ENCODE measurements at regions not wholly inside any gene's neighbourhood (a gene's known extent, or its start where the extent isn't known, plus 50 kb on each side); places are given as distances from the start of the nearest gene placed in this dataset.

DNA sequence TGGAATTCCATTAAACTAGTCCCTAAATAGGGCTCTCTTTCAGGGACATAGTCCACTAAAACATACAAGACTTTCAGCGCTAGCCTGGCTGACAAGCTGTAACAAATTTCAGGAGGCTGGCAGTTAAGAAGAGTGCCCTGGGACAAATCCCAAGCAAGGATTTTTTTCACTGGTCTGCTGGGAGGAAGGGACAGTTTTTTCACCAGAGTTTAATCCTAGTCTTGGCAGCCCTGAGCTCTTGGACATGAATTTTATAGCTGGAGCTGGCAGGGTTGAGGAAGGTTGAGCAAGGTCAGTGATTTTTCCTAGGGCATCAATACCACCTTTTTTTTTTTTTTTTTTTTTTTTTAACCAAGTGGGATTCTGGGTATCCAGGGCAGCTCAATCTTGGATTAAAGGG lies 184.4 kb downstream of the SH2D1A start:
- Histone ChIP-seq H3K9me3 (replicated peaks in 1 of 2; ENCODE audit: control insufficient read depth in 2 of 2, insufficient read depth in 1 of 2, low read depth in 1 of 2, low read length in 2 of 2) (no peaks in the 10 kb centered on the region), H3K18ac (ENCODE audit: low read length) (no peak overlapping the region), H2BK12ac (ENCODE audit: low read length) (no peak overlapping the region), H3K79me1 (ENCODE audit: low read depth, low read length) (no peaks in the 10 kb centered on the region), H2AK5ac (ENCODE audit: low read depth, low read length) (no peak overlapping the region), H3K36me3 (replicated peaks in 1 of 2; ENCODE audit: control insufficient read depth in 2 of 2, insufficient read depth in 2 of 2, low read length in 2 of 2) (no peaks in the 10 kb centered on the region), H3K27me3 (ENCODE audit: control insufficient read depth in 3 of 3, insufficient read depth in 3 of 3, low read depth in 1 of 3, low read length in 3 of 3) (no peaks in the 10 kb centered on the region), H2BK5ac (ENCODE audit: low read length) (no peak overlapping the region), H3K4me3 (ENCODE audit: low read length in 2 of 2) (no peak overlapping the region), H3K27ac (replicated peaks; ENCODE audit: low read length) (no peak overlapping the region), H3K4ac (ENCODE audit: low read length) (no peak overlapping the region), H3K4me2 (ENCODE audit: insufficient read depth, low read length, poor library complexity, severe bottlenecking) (no peak overlapping the region), H4K91ac (ENCODE audit: low read depth, low read length, poor library complexity) (no peak overlapping the region), H3K9ac (ENCODE audit: low read depth, low read length, poor library complexity) (no peak overlapping the region), H2AFZ (ENCODE audit: low read length) (no peak overlapping the region), H2BK120ac (ENCODE audit: low read depth, low read length) (no peak overlapping the region), H2BK15ac (ENCODE audit: low read length) (no peak overlapping the region), H4K8ac (ENCODE audit: low read depth, low read length) (no peak overlapping the region), H3K14ac (ENCODE audit: low read length) (no peak overlapping the region), H3K4me1 (ENCODE audit: control insufficient read depth in 2 of 2, insufficient read depth in 1 of 2, low read depth in 1 of 2, low read length in 2 of 2) (no peaks in the 10 kb centered on the region), H3K23ac (ENCODE audit: low read depth, low read length, poor library complexity) (no peak overlapping the region)
- DNase-seq (ENCODE audit: low spot score) = no peak
- no CpG with 5 or more reads among the region's 1 CpG for WGBS, 2 donors (ENCODE audit: extremely low coverage in 2 of 2, insufficient read length in 2 of 2, insufficient replicate concordance in 1 of 2)

DNA sequence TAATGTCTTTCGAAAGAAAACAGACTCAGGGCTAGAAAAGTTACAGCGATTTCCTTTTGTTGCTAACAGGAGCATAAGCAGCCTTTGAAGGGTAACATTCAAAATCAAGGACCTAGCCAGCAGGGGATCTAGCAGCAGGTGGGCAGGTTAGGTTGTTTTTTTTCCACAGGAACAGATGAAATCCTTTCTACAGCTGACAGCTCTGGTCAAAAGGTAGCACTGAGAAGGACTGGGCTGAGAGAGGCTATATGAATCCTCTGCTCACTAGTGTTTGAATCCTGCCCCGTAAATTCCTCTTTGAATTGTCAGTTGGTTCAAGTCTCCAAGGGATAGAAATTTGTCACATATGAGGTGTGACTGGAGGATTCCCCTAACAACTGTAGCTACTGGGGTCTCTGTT lies 188.2 kb downstream of the SH2D1A start:
- Histone ChIP-seq H3K9ac (ENCODE audit: low read depth, low read length, poor library complexity) (no peak overlapping the region), H3K4ac (ENCODE audit: low read length) (no peak overlapping the region), H2BK120ac (ENCODE audit: low read depth, low read length) (no peak overlapping the region), H3K4me1 (ENCODE audit: control insufficient read depth in 2 of 2, insufficient read depth in 1 of 2, low read depth in 1 of 2, low read length in 2 of 2) (no peaks in the 10 kb centered on the region), H2BK12ac (ENCODE audit: low read length) (no peak overlapping the region), H4K91ac (ENCODE audit: low read depth, low read length, poor library complexity) (no peak overlapping the region), H3K27ac (replicated peaks; ENCODE audit: low read length) (no peak overlapping the region), H3K79me1 (ENCODE audit: low read depth, low read length) (no peaks in the 10 kb centered on the region), H4K8ac (ENCODE audit: low read depth, low read length) (no peak overlapping the region), H3K23ac (ENCODE audit: low read depth, low read length, poor library complexity) (no peak overlapping the region), H3K27me3 (ENCODE audit: control insufficient read depth in 3 of 3, insufficient read depth in 3 of 3, low read depth in 1 of 3, low read length in 3 of 3) (no peaks in the 10 kb centered on the region), H3K9me3 (replicated peaks in 1 of 2; ENCODE audit: control insufficient read depth in 2 of 2, insufficient read depth in 1 of 2, low read depth in 1 of 2, low read length in 2 of 2) (no peaks in the 10 kb centered on the region), H3K18ac (ENCODE audit: low read length) (no peak overlapping the region), H2BK5ac (ENCODE audit: low read length) (no peak overlapping the region), H3K4me2 (ENCODE audit: insufficient read depth, low read length, poor library complexity, severe bottlenecking) (no peak overlapping the region), H2AFZ (ENCODE audit: low read length) (no peak overlapping the region), H3K4me3 (ENCODE audit: low read length in 2 of 2) (no peak overlapping the region), H3K36me3 (replicated peaks in 1 of 2; ENCODE audit: control insufficient read depth in 2 of 2, insufficient read depth in 2 of 2, low read length in 2 of 2) (no peaks in the 10 kb centered on the region), H2AK5ac (ENCODE audit: low read depth, low read length) (no peak overlapping the region), H3K14ac (ENCODE audit: low read length) (no peak overlapping the region), H2BK15ac (ENCODE audit: low read length) (no peak overlapping the region)
- no peak for DNase-seq (ENCODE audit: low spot score)
- no CpG with 5 or more reads among the region's 3 CpGs for WGBS, 2 donors (ENCODE audit: extremely low coverage in 2 of 2, insufficient read length in 2 of 2, insufficient replicate concordance in 1 of 2)

GRCh38 chrX:124540474-124540873 lies 194.1 kb downstream of the SH2D1A start:
- Histone ChIP-seq H2AFZ (ENCODE audit: low read length) (no peak overlapping the region), H3K9ac (ENCODE audit: low read depth, low read length, poor library complexity) (no peak overlapping the region), H2BK15ac (ENCODE audit: low read length) (no peak overlapping the region), H3K4me3 (ENCODE audit: low read length in 2 of 2) (no peak overlapping the region), H3K18ac (ENCODE audit: low read length) (no peak overlapping the region), H3K23ac (ENCODE audit: low read depth, low read length, poor library complexity) (no peak overlapping the region), H2AK5ac (ENCODE audit: low read depth, low read length) (no peak overlapping the region), H3K4ac (ENCODE audit: low read length) (no peak overlapping the region), H3K27ac (replicated peaks; ENCODE audit: low read length) (no peak overlapping the region), H3K36me3 (replicated peaks in 1 of 2; ENCODE audit: control insufficient read depth in 2 of 2, insufficient read depth in 2 of 2, low read length in 2 of 2) (no peaks in the 10 kb centered on the region), H4K8ac (ENCODE audit: low read depth, low read length) (no peak overlapping the region), H2BK12ac (ENCODE audit: low read length) (no peak overlapping the region), H3K79me1 (ENCODE audit: low read depth, low read length) (no peaks in the 10 kb centered on the region), H4K91ac (ENCODE audit: low read depth, low read length, poor library complexity) (no peak overlapping the region), H3K4me2 (ENCODE audit: insufficient read depth, low read length, poor library complexity, severe bottlenecking) (no peak overlapping the region), H2BK120ac (ENCODE audit: low read depth, low read length) (no peak overlapping the region), H3K27me3 (ENCODE audit: control insufficient read depth in 3 of 3, insufficient read depth in 3 of 3, low read depth in 1 of 3, low read length in 3 of 3) (no peaks in the 10 kb centered on the region), H2BK5ac (ENCODE audit: low read length) (no peak overlapping the region), H3K4me1 (ENCODE audit: control insufficient read depth in 2 of 2, insufficient read depth in 1 of 2, low read depth in 1 of 2, low read length in 2 of 2) (no peaks in the 10 kb centered on the region), H3K14ac (ENCODE audit: low read length) (no peak overlapping the region), H3K9me3 (replicated peaks in 1 of 2; ENCODE audit: control insufficient read depth in 2 of 2, insufficient read depth in 1 of 2, low read depth in 1 of 2, low read length in 2 of 2) (no peaks in the 10 kb centered on the region)
- no peak for DNase-seq (ENCODE audit: low spot score)
- no CpG with 5 or more reads among the region's 5 CpGs for WGBS, 2 donors (ENCODE audit: extremely low coverage in 2 of 2, insufficient read length in 2 of 2, insufficient replicate concordance in 1 of 2)

DNA sequence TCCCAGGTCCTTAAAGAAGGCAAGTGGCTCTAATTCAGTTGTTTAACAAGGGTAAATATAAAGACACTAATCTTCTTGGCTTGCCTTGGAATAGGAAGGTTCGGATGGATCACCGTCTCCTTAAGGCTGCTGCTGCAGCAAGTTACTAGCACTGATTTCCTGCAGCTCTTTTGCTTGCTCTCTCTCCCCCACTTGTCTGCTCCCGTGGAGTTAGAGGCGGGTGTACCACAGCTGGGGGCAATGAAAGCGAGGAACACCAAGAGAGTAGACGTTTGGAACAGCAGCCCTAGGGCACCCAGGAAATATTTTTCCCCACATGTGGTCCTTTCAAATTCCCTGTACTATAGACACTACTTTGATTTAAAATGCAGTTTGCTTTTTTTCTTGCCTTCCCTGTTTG lies 202.2 kb downstream of the SH2D1A start:
- Histone ChIP-seq H3K9me3 (replicated peaks in 1 of 2; ENCODE audit: control insufficient read depth in 2 of 2, insufficient read depth in 1 of 2, low read depth in 1 of 2, low read length in 2 of 2) (no peaks in the 10 kb centered on the region), H4K91ac (ENCODE audit: low read depth, low read length, poor library complexity) (no peak overlapping the region), H3K27ac (replicated peaks; ENCODE audit: low read length) (no peak overlapping the region), H2BK12ac (ENCODE audit: low read length) (no peak overlapping the region), H2BK5ac (ENCODE audit: low read length) (no peak overlapping the region), H3K36me3 (replicated peaks in 1 of 2; ENCODE audit: control insufficient read depth in 2 of 2, insufficient read depth in 2 of 2, low read length in 2 of 2) (no peaks in the 10 kb centered on the region), H3K18ac (ENCODE audit: low read length) (no peak overlapping the region), H3K4me3 (ENCODE audit: low read length in 2 of 2) (no peak overlapping the region), H3K14ac (ENCODE audit: low read length) (no peak overlapping the region), H3K27me3 (ENCODE audit: control insufficient read depth in 3 of 3, insufficient read depth in 3 of 3, low read depth in 1 of 3, low read length in 3 of 3) (no peaks in the 10 kb centered on the region), H4K8ac (ENCODE audit: low read depth, low read length) (no peak overlapping the region), H2AFZ (ENCODE audit: low read length) (no peak overlapping the region), H3K4ac (ENCODE audit: low read length) (no peak overlapping the region), H3K79me1 (ENCODE audit: low read depth, low read length) (no peaks in the 10 kb centered on the region), H2BK15ac (ENCODE audit: low read length) (no peak overlapping the region), H3K4me2 (ENCODE audit: insufficient read depth, low read length, poor library complexity, severe bottlenecking) (no peak overlapping the region), H2AK5ac (ENCODE audit: low read depth, low read length) (no peak overlapping the region), H3K23ac (ENCODE audit: low read depth, low read length, poor library complexity) (no peak overlapping the region), H2BK120ac (ENCODE audit: low read depth, low read length) (no peak overlapping the region), H3K9ac (ENCODE audit: low read depth, low read length, poor library complexity) (no peak overlapping the region), H3K4me1 (ENCODE audit: control insufficient read depth in 2 of 2, insufficient read depth in 1 of 2, low read depth in 1 of 2, low read length in 2 of 2) (no peaks in the 10 kb centered on the region)
- no peak for DNase-seq (ENCODE audit: low spot score)
- no CpG with 5 or more reads among the region's 6 CpGs for WGBS, 2 donors (ENCODE audit: extremely low coverage in 2 of 2, insufficient read length in 2 of 2, insufficient replicate concordance in 1 of 2)

All from neuronal stem cell (in vitro differentiated cells).